CD4-positive, alpha-beta T cell (primary cell): ENCODE measurements at regions not wholly inside any gene's neighbourhood (a gene's known extent, or its start where the extent isn't known, plus 50 kb on each side); places are given as distances from the start of the nearest gene placed in this dataset.

Source experiments
- ATAC-seq: fragments of 200-7000 bp; cut with Tn5 transposase; one replicate; pipeline ENCODE4 v1.10.0; 2022; ENCODE audit warnings: mild to moderate bottlenecking; ENCODE audit not compliant: poor library complexity
- CTCF ChIA-PET: fragments of 350-600 bp; sonication (Branson Sonifier 250); formaldehyde crosslinking; loops from one replicate; lab custom pipeline; 2021; ENCODE audit warnings: antibody characterized with exemption, inconsistent platforms; lab: Charles Lee
- POLR2A ChIA-PET: fragments of 350-600 bp; sonication (Branson Sonifier 250); formaldehyde crosslinking; loops from one replicate; lab custom pipeline; 2021; ENCODE audit warnings: antibody characterized with exemption, inconsistent platforms; lab: Charles Lee
- DNase-seq, 14 experiments: peaks; one replicate each; pipeline ENCODE4 v3.0.0-alpha.2; 2013 to 2020; ENCODE audit warnings: mixed read lengths in 2 of 14
- H3K27ac ChIP-seq, 2 donors: one replicate each; pipeline versions ENCODE4 v1.5.1 to v1.7.0; 2013; ENCODE audit warnings: low read length in 2 of 2, low read depth in 1 of 2, mild to moderate bottlenecking in 1 of 2
- H3K27me3 ChIP-seq, 2 experiments: 1 replicate in 1 of 2; 2 replicates in 1 of 2; pipeline versions ENCODE4 v1.6.1 to v1.7.0; 2013; ENCODE audit warnings: low read length in 2 of 2, control low read depth in 1 of 2, mild to moderate bottlenecking in 1 of 2, moderate library complexity in 1 of 2; ENCODE audit not compliant: insufficient read depth in 2 of 2, control insufficient read depth in 1 of 2
- H3K36me3 ChIP-seq: one replicate; pipeline ENCODE4 v1.6.1; 2013; ENCODE audit warnings: low read length, control low read depth; ENCODE audit not compliant: insufficient read depth
- H3K4me1 ChIP-seq: one replicate; pipeline ENCODE4 v1.6.1; 2013; ENCODE audit warnings: low read length, control low read depth; ENCODE audit not compliant: insufficient read depth
- H3K4me3 ChIP-seq: one replicate; pipeline ENCODE4 v1.5.1; 2013; ENCODE audit warnings: mild to moderate bottlenecking, low read length, moderate library complexity
- H3K9me3 ChIP-seq, 2 experiments: 1 replicate in 1 of 2; 2 replicates in 1 of 2; pipeline versions ENCODE4 v1.6.1 to v1.7.0; 2013; ENCODE audit warnings: low read length in 2 of 2, mild to moderate bottlenecking in 2 of 2, control low read depth in 1 of 2, moderate library complexity in 1 of 2; ENCODE audit not compliant: control insufficient read depth in 1 of 2, insufficient read depth in 1 of 2
- H3K27ac Mint-ChIP-seq: one replicate; pipeline ENCODE4 v1.8.0; 2020; ENCODE audit warnings: mixed read lengths
- H3K27me3 Mint-ChIP-seq: one replicate; pipeline ENCODE4 v1.8.0; 2021; ENCODE audit warnings: mixed read lengths
- H3K36me3 Mint-ChIP-seq: one replicate; pipeline ENCODE4 v1.8.0; 2021; ENCODE audit warnings: low read depth, mixed read lengths
- H3K4me1 Mint-ChIP-seq: one replicate; pipeline ENCODE4 v1.8.0; 2021; ENCODE audit warnings: low read depth, mixed read lengths
- H3K4me3 Mint-ChIP-seq: one replicate; pipeline ENCODE4 v1.8.0; 2020; ENCODE audit warnings: mild to moderate bottlenecking, mixed read lengths
- H3K9me3 Mint-ChIP-seq: one replicate; pipeline ENCODE4 v1.8.0; 2020; ENCODE audit warnings: mixed read lengths
- intact Hi-C, 2 experiments: fragments of 100-400 bp; cut with DNase I in 1 of 2; cut with micrococcal nuclease in 1 of 2; formaldehyde crosslinking; loops; one replicate each; pipeline versions ENCODE4 v1.15.1 to v1.9.0; 2023 to 2025; cut with DNase I, micrococcal nuclease
- TF ChIP-seq, protein P1 (sequence below): fragments of 200-600 bp; IDR thresholded peaks from one replicate; pipeline ENCODE4 v1.8.0; 2022; ENCODE audit warnings: antibody characterized with exemption, mild to moderate bottlenecking

GRCh38 chr4:179766938-179767337 is 2324.7 kb upstream of the AGA start:
- no peak for DNase-seq
- peaks cover 0 to 3% of the 10 kb centered on the region in 2 experiments for H3K9me3 ChIP-seq
- Mint-ChIP-seq H3K27me3 (no peaks in the 10 kb centered on the region), H3K36me3 (no peaks in the 10 kb centered on the region), H3K4me1 (no peaks in the 10 kb centered on the region), H3K9me3 (peaks cover 12% of the 10 kb centered on the region), H3K27ac (no peak overlapping the region), H3K4me3 (no peak overlapping the region)
- no peaks in the 10 kb centered on the region for H3K4me1 ChIP-seq
- TF ChIP-seq, protein P1, sequence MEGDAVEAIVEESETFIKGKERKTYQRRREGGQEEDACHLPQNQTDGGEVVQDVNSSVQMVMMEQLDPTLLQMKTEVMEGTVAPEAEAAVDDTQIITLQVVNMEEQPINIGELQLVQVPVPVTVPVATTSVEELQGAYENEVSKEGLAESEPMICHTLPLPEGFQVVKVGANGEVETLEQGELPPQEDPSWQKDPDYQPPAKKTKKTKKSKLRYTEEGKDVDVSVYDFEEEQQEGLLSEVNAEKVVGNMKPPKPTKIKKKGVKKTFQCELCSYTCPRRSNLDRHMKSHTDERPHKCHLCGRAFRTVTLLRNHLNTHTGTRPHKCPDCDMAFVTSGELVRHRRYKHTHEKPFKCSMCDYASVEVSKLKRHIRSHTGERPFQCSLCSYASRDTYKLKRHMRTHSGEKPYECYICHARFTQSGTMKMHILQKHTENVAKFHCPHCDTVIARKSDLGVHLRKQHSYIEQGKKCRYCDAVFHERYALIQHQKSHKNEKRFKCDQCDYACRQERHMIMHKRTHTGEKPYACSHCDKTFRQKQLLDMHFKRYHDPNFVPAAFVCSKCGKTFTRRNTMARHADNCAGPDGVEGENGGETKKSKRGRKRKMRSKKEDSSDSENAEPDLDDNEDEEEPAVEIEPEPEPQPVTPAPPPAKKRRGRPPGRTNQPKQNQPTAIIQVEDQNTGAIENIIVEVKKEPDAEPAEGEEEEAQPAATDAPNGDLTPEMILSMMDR, result no peak
- no peak overlapping the region for H3K4me3 ChIP-seq
- ChIA-PET POLR2A (no interaction called here), CTCF (no interaction called here)
- no peaks in the 10 kb centered on the region for H3K36me3 ChIP-seq
- H3K27me3 ChIP-seq, result no peaks in the 10 kb centered on the region
- H3K27ac ChIP-seq, result no peak overlapping the region
- intact Hi-C loops, result no loop called here
- ATAC-seq, result no peak

DNA sequence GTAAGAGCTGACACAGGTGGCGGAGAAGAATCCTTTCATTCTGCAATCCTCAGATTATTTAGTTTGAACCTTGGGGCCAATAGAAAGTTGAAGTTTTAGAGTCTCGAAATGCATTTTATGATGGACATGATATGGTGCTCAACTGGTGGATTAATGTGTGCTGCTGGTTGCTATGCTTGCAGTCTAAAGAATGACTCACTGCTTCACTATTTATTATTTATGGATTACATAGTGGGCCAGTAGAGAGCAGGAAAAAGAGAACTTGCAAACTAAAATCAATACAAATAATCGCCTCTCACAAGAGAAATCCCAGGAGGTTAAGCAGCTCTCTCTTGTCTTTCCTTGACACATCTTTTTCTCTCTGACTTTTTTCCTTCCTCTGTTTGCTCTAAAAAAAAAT is 2326.8 kb upstream of the AGA start:
- no peak overlapping the region for H3K27ac Mint-ChIP-seq
- ATAC-seq (no peak), DNase-seq (no peak)
- ChIA-PET CTCF (no interaction called here), POLR2A (no interaction called here)
- no peaks in the 10 kb centered on the region for H3K27me3 Mint-ChIP-seq
- H3K9me3 Mint-ChIP-seq, result peaks cover 6% of the 10 kb centered on the region
- Histone ChIP-seq H3K4me1 (no peaks in the 10 kb centered on the region), H3K9me3 (no peaks in the 10 kb centered on the region), H3K27me3 (no peaks in the 10 kb centered on the region), H3K27ac (no peak overlapping the region), H3K36me3 (no peaks in the 10 kb centered on the region), H3K4me3 (no peak overlapping the region)
- no peak overlapping the region for H3K4me3 Mint-ChIP-seq
- TF ChIP-seq, protein P1, result no peak
- no peaks in the 10 kb centered on the region for H3K4me1 Mint-ChIP-seq
- intact Hi-C loops, result no loop called here
- H3K36me3 Mint-ChIP-seq, result no peaks in the 10 kb centered on the region

GRCh38 chr4:179797738-179798137 is 2355.5 kb upstream of the AGA start:
- CTCF ChIA-PET, result no interaction called here
- H3K4me3 ChIP-seq, result no peak overlapping the region
- H3K4me1 ChIP-seq, result no peaks in the 10 kb centered on the region
- no peaks in the 10 kb centered on the region for H3K36me3 Mint-ChIP-seq
- H3K27me3 Mint-ChIP-seq, result no peaks in the 10 kb centered on the region
- no peaks in the 10 kb centered on the region for H3K4me1 Mint-ChIP-seq
- TF ChIP-seq, protein P1, result no peak
- POLR2A ChIA-PET, result no interaction called here
- no peak overlapping the region for H3K4me3 Mint-ChIP-seq
- H3K27ac Mint-ChIP-seq, result no peak overlapping the region
- DNase-seq (no peak), ATAC-seq (no peak)
- H3K27ac ChIP-seq, result no peak overlapping the region
- no peaks in the 10 kb centered on the region for H3K27me3 ChIP-seq
- no peaks in the 10 kb centered on the region for H3K9me3 ChIP-seq
- intact Hi-C loops, result no loop called here
- H3K9me3 Mint-ChIP-seq, result peaks cover 5% of the 10 kb centered on the region
- no peaks in the 10 kb centered on the region for H3K36me3 ChIP-seq
